ELR (cell line): ENCODE measurements at regions not wholly inside any gene's neighbourhood (a gene's known extent, or its start where the extent isn't known, plus 50 kb on each side); places are given as distances from the start of the nearest gene placed in this dataset.

ENCODE experiments used
- DNase-seq: peaks from one replicate; pipeline ENCODE4 v3.0.0-alpha.2; 2015; ENCODE audit warnings: low read depth

DNA sequence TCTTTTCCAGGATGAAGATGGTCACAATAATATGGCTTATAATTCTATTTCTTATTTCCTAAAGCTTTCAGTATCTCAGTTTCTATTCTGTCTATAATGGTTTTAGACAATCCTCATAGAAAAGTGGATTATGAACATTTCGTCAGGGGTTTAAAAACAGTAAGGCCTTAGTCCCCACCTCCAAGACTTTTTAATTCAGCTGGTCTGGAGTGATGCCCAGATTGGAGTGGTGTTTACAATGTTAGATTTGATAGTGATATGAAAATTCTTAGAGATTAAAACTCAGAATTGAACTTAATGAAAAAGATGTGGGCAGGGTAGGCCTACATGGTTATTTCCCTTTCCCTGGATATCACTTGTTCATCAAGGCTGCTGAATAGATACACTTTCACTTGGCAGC, 1238.3 kb downstream of the SORCS3 start:
- DNase-seq: no peak

DNA sequence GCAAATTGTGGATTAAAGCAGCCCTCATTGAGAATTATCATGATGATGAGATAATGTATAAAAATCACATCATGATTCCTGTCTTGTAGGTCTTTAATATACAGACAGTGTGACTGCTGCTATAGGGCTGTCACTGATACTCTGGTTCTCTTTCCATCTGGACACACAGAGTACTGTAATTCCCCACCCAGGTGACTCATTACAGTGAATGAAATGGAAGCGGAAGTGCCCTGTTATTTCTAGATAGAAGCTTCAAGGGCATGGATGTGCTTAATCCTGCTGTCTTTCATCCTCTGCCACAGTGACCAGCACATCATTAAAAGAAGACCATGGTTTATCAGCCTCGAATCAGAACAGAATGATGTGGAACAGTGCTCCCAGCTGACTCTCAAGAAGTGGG, 1234.0 kb downstream of the SORCS3 start:
- DNase-seq: no peak

DNA sequence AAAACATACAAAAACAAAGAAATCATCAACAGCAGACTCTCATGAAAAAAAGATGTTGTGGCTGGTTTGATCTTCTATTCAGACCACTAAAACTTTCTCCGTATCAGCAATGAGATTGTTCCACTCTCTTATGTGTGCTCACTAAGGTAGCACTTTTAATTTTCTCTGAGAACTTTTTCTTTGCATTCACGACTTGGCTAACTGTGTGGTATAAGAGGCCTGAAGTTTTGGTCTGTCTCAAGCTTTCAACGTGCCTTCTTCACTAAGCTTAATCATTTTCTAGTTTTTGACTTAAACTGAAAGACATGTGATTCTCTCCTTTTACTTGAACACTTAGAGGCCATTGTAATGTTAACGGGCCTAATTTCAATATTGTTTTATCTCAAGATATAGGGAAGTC, 1231.6 kb downstream of the SORCS3 start:
- no peak for DNase-seq

DNA sequence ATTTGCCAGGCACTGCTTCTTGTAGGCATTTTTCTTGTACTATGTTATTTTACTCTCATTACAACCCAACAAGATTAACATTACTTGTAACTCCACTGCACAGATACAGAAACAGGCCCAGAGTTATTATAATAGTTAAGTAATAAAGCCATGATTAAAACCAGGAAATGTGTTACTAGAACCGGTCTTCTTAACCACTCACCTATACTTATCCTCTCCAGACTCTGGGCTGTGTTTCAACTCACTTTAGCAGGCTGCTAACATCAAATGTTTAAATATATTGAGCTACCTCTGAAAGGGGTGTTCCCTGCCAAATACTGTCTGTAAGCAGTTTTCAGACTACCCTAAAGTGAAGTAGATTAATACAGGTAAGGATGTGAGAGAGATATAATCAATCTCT, 1227.8 kb downstream of the SORCS3 start:
- no peak for DNase-seq

DNA sequence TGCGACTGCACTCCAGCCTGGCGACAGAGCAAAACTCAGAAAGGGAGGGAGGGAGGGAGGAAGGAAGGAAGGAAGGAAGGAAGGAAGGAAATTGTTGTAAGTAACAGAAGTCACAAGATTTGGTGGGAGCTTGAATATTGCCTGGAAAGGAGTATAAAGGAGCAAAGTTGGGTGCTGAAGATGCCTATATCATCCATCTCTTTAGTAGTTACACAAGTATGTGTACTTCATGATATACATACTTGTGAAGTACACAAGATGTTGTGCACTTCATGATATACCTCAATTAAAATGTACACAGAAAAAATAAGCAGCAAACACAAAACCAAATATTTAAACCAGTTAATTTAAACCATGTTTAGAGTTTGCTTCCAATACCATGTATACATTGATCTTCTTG, 1223.8 kb downstream of the SORCS3 start:
- DNase-seq: no peak

DNA sequence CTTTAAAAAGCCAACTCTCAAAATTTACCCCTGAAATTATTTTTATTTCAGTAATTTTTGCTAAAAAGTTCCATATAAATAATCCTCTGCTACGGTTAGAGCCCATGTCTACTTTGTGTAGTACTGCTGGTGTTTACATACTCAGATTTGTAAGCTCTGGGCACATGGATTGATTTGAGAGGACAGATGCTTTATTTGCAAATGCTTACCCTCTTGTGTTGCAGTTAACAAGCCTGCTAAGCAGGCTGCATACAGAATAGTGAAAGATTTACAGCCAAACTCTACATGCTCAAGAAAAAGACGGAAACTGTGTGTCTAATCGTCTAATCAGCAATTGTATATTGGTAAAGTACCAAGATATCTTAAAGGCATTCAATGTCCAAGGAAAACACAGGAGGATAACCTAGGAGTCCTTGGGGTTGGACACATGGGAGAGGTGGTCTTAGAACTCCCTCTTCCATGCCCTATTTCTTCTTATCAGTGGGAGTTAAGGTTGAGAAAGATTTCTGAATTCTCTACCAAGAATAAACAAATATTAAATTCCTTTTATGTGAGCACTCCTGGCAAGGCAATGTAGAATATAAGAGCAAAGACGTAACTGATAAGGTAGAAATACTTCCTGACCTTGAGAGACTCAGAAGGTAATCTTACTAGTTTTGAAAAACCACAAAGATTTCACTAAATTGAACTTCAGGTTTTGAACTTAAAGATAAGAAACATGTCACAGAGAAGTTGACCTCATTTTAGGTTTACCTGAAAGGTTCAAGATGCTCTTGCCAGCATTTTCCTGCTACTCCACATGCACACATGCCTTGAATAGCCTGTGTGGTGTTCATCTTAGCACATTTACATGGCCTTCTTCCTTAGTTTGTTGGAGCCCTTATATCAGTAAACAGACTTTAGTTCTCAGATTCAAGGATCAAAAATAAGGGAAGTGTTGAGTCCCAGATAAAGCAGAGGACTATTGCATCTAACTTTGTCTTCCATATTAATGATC, 1216.5 kb downstream of the SORCS3 start:
- no peak for DNase-seq

DNA sequence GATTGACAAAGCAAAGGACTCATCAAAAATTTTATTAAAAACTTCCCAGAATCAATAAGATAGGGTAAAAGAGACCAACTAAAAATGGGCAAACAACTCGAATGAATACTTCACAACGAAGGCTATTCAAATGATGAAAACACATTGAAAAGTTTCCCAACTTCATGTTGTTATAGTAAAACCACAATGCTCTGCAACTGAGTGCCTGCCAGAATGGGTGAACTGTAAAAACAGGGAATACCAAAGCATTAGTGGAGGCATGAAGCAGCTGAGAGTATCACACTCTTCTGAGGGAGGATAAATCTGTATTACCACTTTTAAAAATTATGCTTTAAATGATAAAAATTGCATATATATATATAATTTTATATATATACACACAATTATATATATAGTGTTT, 1214.7 kb downstream of the SORCS3 start:
- no peak for DNase-seq

DNA sequence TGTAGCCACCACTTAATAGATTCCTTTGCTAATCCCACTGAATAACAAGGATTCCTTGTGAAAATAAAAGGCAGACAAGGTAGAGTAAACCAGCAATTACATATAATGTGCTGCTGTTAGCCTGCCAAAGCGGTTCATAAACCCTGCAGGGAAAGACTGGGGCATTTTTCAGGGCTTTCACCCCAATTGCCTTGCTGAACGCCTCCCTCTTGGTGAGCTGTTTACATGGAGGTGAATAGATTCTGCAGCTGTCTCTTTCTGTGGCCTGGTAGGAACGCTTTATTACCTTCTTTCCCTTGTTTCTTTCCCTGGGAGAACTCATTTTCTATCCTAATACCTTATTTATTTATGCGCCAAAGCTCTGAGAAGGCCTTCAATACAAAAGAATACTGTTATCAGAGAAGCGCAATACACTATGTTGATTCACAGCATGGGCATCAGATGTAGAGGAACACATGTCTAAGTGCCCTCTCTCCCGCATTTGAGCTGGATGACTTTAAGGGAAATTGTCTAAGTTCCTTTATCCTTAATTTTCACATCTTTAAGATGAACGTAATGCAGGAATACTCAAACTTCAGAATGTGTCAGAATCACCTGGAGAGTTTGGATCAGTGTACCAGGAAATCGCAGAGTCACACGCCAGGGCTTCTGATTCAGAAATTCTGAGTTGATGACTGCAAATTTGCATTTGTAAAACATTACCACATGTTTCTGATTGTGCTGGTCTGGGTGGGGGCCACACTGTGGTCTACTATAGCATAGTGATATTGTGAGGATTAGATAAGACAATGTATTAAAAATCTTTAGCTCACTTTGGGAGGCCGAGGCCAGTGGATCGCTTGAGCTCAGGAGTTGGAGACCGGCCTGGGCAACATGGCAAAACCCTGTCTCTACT, 1203.8 kb downstream of the SORCS3 start:
- DNase-seq: no peak

DNA sequence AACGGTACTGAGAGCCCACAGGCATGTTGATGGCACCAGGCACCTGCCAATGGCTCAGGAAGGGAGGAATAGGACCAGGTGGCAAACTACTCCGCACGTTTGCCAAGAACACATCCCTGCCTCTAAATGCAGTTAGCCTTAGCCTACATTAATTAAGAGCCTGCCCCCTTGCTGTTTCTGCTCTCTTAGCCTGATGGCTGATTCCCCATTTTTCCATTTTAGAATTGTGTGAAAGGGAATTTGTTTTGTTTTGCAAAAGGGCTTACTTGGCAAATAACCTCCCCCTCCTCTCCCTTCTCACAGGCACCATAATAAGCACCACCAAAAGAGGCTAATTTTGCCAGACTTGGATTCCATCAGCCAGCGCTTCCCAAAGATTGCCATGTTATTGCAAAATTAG, 1203.2 kb downstream of the SORCS3 start:
- no peak for DNase-seq

DNA sequence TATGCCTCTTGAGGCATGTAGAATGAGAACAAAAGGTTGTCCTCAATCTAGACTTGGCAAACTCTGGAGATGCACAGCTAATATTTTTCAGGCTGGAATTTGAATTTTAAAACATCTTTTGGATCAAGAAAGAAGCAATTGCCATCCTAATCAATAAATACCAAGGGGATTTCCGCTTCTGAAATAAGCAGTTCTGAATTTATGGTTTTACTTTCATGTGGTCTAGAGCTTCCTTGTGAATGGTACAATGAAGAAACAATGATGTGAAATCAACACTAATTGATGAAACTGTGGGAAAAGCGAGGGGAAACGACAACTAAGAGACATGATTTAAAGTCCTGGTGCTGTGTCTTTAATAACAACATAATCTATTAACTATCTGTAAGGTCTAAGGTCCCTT, 1202.7 kb downstream of the SORCS3 start:
- no peak for DNase-seq

DNA sequence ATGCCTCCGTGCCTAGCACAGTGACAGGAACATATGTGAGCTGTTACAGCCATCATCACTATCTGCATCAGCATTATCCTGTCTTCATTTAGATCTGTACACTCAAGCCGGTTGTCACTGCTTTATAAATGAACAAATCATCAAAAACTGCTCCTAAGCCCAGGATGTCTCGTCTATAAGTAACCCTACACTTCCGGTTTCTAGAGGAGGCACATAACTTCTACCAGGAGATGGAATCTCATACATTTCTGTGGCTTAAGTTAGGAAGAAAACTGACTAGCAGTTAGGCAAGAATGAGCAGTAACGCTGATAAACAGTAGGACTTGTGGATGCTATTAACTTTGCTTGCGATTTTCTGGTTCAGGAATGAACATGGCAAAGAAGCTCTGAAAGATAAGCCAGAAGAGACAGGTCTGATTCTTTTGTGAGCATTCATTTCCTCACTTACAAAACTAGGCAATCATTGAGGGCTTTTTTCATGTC, 1199.2 kb downstream of the SORCS3 start:
- no peak for DNase-seq

DNA sequence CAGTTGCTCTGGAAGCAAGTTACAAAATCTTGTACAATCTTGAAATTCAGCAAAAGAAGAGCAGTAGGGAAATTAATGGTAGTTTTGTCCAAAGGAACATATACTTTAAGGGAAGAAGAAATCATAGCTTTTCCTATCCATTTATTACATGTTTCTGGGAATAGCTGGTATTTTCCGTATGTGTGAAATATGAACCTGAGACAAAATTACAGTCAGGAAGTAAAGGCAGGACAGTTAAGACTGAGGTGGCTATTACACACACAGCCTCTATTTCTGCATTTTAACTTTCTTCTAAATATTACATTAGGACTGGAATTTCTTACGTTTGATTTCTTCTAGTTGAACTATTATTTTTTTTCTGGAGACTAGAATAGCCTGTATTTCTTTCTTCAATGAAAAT, 1197.3 kb downstream of the SORCS3 start:
- DNase-seq: no peak

DNA sequence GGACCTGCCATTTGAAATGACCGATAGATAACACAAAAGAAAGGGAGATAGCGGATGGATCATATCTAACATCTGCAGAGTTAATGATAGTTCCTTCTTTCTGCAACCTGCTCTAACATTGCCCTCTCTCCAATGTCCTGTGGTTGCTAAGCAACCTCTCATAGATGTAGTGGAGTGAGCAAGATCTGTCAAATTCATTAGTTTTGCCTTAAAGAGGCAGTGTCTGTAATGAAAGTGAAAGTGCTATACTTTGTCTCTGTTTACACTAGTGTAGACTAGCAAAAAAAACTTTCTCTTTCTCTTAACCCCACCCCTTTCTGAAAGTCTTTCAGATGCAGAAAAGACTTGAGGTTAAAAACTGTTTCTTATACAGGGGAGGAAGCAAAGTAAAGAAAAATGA, 1196.9 kb downstream of the SORCS3 start:
- peak; percentile 9 for DNase-seq

DNA sequence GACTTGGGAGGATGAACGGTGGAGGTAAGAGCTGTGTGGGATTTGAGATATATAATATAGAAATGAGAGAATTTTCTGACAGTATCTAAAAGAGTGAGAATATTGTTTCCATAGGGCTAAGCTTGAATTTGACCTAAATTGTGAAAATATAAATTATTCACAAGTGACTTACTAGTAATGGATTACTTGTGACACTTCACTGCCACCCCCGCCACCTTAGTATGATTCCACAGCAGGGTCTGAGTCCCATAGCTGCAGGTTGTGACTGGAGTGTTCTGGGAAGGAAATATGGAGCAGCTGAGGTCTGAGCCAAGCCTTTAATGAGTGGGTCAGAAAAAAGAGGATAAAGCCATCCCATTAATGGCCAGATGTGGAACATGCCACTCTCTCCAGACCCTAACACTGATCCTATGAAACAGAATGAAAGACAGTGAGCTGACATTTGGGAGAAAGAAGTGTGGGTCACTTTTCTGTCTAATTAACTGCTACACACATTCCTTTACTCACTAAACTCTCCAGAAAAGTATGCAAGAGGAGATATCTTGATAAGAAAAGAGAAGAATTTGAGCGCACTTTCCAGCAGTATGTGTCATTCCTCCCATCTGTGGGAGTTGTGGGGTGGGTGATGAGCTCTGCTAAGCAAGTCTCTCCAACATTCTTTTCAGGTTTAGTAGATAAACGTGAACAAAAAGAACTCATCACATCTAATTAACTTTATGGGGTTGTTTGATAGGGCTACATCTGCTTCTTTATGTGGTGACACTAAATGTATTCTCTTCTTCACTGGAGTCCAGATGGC, 1193.4 kb downstream of the SORCS3 start:
- no peak for DNase-seq

DNA sequence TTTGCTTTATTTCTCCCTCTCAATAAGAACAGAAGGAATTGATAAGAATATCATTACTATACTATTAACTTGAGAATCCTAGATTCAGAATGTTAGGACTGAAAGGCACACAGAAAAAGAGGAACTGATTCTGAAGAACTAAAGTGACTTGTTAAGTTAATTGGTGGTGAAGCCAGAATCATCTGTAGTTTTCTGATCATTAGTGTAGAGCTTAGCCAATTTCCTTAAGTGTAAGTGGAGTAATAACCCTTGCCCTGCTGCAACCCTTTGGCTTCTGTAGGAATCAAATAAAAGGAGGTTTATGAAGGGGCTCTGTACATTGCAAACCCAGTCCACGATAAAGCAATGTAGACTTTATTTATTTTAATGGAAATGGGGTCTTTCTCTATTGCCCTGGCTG, 1186.0 kb downstream of the SORCS3 start:
- DNase-seq: no peak

DNA sequence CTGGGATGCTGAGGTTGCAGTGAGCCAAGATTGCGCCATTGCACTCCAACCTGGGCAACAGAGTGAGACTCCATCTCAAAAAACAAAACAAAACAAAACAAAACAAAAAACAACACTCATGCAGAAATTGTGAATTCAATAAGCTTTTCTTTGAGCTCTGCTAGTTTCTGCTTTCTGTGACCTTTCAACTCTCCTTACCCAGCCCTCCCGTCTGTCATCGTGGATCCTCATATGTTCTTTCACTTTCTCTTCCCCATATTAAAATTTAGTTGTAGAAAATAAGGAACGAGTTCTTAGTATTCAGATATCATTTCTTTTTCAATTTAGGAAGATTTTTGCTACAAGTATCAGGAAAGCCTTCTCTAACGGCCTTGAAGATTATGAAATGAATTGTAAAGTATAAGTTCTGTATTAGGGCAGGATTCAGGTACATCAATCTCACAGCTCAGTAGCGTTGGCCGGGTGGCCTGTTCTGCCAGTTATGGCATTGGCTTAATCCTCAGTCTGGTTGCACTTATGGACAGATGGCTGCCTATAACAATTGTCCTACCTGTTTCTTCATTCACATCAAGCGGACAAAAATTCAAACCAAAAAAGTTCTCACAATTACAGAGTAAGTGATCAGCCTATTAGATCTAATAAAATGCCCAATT, 1167.0 kb downstream of the SORCS3 start:
- DNase-seq: no peak

DNA sequence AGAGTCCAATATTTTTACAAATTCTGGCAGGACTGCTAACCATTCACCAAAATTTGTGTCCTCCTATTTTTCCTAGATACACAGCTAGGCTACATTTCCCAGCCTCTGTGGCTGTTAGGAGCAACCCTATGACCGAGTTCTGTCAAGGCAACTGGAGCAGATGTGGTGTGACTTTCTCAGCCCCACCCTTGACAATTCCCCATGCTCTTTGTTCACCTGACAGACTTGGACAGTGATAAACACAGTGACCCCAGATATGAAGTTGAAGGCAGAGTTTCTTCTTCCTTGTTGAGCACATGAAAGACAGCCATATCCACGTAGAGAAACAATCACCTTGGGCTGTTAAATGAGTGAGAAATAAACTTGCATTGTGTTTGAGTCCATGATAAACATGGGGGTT, 1162.1 kb downstream of the SORCS3 start:
- DNase-seq: no peak

DNA sequence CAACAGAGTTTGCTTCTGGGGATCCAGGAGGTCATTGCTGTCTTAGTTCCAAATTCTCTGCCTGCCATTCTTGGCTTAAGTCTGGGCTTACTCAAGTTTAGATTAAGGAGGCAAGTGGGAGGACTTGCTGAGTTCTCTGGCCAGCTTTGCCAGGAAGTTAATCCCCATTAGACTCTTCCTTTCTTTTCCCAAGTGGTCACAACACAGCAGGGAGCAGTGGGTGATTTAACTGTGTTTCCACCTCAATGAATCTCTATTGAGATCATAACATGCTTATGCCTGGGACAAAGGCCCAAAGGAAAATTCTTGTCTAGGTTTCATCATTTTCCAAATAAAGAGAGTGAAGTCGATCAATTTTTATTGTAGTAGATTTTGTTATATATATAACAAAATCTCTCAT, 1159.6 kb downstream of the SORCS3 start:
- no peak for DNase-seq

DNA sequence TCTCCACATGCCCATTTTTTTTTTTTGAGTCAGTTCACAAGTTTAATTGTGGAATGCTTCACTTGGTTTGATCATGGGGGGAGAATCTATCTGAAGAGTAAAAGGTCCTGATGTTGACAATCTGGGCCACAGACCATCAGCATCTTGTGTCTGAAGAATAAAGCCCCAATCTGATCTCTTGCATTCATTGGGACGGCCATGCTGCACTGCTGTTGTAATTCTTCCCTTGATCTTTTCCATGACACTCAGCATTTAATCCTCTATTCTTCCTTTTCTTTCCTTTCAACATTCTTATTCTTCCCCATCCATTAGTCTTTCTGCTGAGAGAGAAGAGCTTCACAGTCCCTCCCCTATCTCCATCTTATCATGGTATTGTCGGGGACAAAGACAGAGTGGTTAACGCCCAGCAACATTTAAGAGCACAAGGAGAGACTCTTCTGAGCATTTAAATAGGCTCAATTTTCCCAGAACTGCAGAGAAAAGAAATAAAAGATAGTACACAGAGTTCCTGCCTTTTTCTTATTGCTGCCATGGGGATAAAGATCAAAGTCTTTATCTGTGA, 1157.3 kb downstream of the SORCS3 start:
- no peak for DNase-seq

DNA sequence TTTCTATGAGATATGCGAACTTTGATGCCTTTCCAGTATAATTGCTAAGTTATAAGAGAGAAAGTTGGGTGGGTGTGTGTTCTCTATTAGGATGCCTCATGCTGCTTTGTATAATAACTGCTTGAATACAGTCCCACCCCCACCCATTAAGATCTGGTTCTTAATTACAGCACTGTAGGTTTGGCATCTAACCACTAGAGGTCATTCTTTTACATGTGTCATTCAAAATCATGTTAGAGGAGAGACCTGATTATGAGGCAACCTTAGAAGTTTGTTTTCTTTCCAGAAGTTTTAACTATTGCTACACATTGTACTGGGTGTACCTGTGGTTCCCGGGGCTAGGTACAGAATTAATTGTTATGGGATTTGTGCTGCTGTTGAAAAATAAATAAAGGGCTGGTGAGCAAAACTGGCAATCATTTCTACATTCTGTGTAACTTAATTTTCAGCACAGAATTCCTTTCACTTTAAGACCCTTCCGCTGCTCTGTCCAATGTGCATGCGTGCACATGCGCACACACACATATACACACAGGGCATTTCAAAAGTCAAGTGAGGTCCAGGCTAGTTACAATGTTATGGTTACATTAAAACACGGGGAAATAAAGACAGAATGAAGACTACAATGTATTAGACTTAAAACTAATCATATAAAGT, 1156.3 kb downstream of the SORCS3 start:
- DNase-seq: peak; percentile 31

DNA sequence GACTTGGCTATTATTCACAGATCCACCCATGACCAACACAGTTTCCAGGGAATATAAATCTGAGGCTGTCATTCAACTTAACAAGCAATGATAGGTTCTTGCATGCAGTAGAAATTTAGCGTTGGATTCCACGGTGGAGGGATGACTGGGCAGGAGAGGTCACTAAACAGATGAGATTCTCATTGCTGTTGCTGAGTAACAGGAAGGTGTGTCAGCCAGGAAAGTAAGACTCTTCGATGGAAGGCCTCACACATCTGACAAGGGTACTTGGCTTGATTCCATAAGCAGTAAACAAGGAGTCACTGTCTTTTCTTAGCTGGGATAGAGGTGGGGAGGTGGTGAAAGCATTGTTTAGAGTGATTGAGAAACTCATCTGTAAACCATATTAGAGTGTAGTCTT, 1152.0 kb downstream of the SORCS3 start:
- peak; percentile 8 for DNase-seq
